Gastroesophageal sphincter (tissue), 4 donors: ENCODE measurements at regions not wholly inside any gene's neighbourhood (a gene's known extent, or its start where the extent isn't known, plus 50 kb on each side); places are given as distances from the start of the nearest gene placed in this dataset.
A peak's percentile ranks its signal among the peaks of the same experiment; 100 is the strongest.

Source experiments
- ATAC-seq: fragments of 150-250 bp; one replicate; pipeline ENCODE4 v1.9.1; 2016; ENCODE audit warnings: mild to moderate bottlenecking, moderate library complexity
- H3K27ac ChIP-seq, 4 donors: fragments of 200-600 bp; sonication (generic) in 3 of 4; 1 replicate in 3 of 4; 2 replicates in 1 of 4; pipeline ENCODE4 v1.5.1; 2016 to 2019
- H3K27me3 ChIP-seq: fragments of 200-600 bp; sonication (generic); one replicate; pipeline ENCODE4 v1.5.1; 2019
- H3K36me3 ChIP-seq, 2 donors: fragments of 200-600 bp; sonication (generic); one replicate each; pipeline ENCODE4 v1.5.1; 2019; ENCODE audit warnings: control low read depth in 1 of 2
- H3K4me1 ChIP-seq, 3 donors: fragments of 200-600 bp; sonication (generic); 1 replicate in 2 of 3; 2 replicates in 1 of 3; pipeline ENCODE4 v1.5.1; 2016 to 2019; ENCODE audit warnings: control low read depth in 2 of 3
- H3K4me3 ChIP-seq, 2 donors: fragments of 200-600 bp; sonication (generic); one replicate each; pipeline ENCODE4 v1.5.1; 2019; ENCODE audit warnings: mild to moderate bottlenecking in 1 of 2, moderate library complexity in 1 of 2
- H3K9me3 ChIP-seq, 3 donors: fragments of 200-600 bp; sonication (generic); one replicate each; pipeline ENCODE4 v1.5.1; 2017 to 2019; ENCODE audit warnings: control low read depth in 2 of 3
- CTCF ChIP-seq, 4 experiments: fragments of 200-600 bp in 2 of 4; fragments of 450-650 bp in 2 of 4; sonication (generic) in 1 of 4; IDR thresholded peaks; one replicate each; pipeline ENCODE4 v1.5.1; 2017 to 2019; ENCODE audit warnings: antibody characterized with exemption in 4 of 4, mild to moderate bottlenecking in 2 of 4, moderate library complexity in 2 of 4
- EP300 ChIP-seq: sonication (generic); formaldehyde crosslinking; IDR thresholded peaks from one replicate; pipeline ENCODE4 v1.6.1; 2017; ENCODE audit warnings: antibody characterized with exemption, mild to moderate bottlenecking
- POLR2A ChIP-seq, 2 donors: fragments of 450-650 bp; IDR thresholded peaks; one replicate each; pipeline ENCODE4 v1.6.1; 2017; ENCODE audit warnings: antibody characterized with exemption in 2 of 2, mild to moderate bottlenecking in 2 of 2, moderate library complexity in 1 of 2
- POLR2AphosphoS5 ChIP-seq: sonication (generic); formaldehyde crosslinking; IDR thresholded peaks from one replicate; pipeline ENCODE4 v1.6.1; 2017; ENCODE audit warnings: antibody characterized with exemption
- WGBS, 2 donors: methylation state at CpG; one replicate each; pipeline ENCODE4 v1.1.5; 2018; ENCODE audit warnings: low coverage in 1 of 2; 5-methylcytosine and 5-hydroxymethylcytosine counted together

- WGBS, 2 donors = 68 to 78% methylated on average over 5 of the region's 5 CpGs
Observed at GRCh38 chr12:46558677-46559076, 186.1 kb upstream of the SLC38A2 start.

DNA sequence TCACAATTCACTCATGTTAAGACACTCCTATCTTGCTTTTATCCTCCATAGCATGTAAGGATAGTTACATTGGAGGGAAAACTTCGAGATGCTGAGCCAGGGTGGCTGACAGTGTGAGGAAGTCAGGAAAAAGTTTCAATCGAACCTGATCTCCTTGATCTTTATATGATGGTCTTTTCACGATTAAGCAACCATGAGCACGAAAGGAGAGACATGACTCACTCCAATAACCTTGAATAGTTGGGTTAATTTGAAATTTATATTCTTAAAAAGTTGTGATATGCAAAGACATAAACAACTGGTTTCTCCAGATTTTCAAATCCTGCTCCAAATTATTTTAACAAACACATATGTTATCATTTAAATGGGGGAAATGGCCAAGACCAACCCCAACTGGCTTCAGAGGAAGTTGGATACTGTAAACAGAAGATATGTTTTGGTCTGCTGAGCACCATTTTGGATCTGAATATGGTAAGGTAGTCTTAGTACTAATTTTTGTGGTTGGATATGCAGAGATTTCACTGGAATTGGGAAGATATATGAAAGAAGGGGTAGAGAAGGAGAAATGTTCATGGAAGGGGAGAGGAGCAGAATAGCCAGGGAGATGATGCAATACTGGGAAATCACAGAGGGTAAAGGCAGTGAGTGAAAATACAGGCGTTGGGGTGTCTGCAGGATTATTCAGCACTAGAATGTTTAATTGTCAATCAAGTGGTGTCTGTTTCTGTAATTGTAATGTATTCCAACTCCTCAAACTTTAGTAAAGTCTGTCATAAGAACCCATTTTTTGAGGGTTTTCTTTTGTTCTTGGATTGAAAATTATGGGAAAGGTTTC, 185.2 kb upstream of the SLC38A2 start:
- 70 to 72% methylated on average over 5 of the region's 5 CpGs for WGBS, 2 donors
- Histone ChIP-seq H3K27ac (peak overlapping the region in 2 of 4 donors; percentile 55 to 68), H3K9me3 (no peaks in the 10 kb centered on the region), H3K27me3 (no peaks in the 10 kb centered on the region), H3K36me3 (no peaks in the 10 kb centered on the region), H3K4me1 (peaks cover 4 to 47% (median 6%) of the 10 kb centered on the region in 3 donors), H3K4me3 (no peak overlapping the region)
- no peak for ATAC-seq
- TF ChIP-seq CTCF (IDR thresholded peaks at IDR 0.05) (no peak), POLR2A (IDR thresholded peaks at IDR 0.05) (no peak), POLR2AphosphoS5 (no peak), EP300 (no peak)

More at GRCh38 chr12:46558677-46559076, 186.1 kb upstream of the SLC38A2 start:
- Histone ChIP-seq H3K9me3 (no peaks in the 10 kb centered on the region), H3K4me3 (no peak overlapping the region), H3K36me3 (no peaks in the 10 kb centered on the region), H3K4me1 (peaks cover 4 to 47% (median 6%) of the 10 kb centered on the region in 3 donors), H3K27me3 (no peaks in the 10 kb centered on the region), H3K27ac (peak overlapping the region in 2 of 4 donors; percentile 17 to 29)
- ATAC-seq = no peak
- TF ChIP-seq POLR2A (IDR thresholded peaks at IDR 0.05) (no peak), POLR2AphosphoS5 (no peak), EP300 (no peak), CTCF (IDR thresholded peaks at IDR 0.05) (no peak)

GRCh38 chr12:46556819-46557524, 184.4 kb upstream of the SLC38A2 start:
- H3K27ac ChIP-seq = peak overlapping the region in 2 of 4 donors; percentile 55 to 68
- H3K27me3 ChIP-seq = no peaks in the 10 kb centered on the region
- TF ChIP-seq POLR2AphosphoS5 (no peak), POLR2A (IDR thresholded peaks at IDR 0.05) (no peak), EP300 (no peak), CTCF (IDR thresholded peaks at IDR 0.05) (no peak)
- ATAC-seq = no peak
- H3K4me3 ChIP-seq = no peak overlapping the region
- H3K9me3 ChIP-seq = no peaks in the 10 kb centered on the region
- H3K4me1 ChIP-seq = peaks cover 4 to 47% (median 6%) of the 10 kb centered on the region in 3 donors
- WGBS, 2 donors = 50 to 61% methylated on average over 6 of the region's 6 CpGs
- H3K36me3 ChIP-seq = no peaks in the 10 kb centered on the region

- Histone ChIP-seq H3K27ac (peak overlapping the region; percentile 10 to 68 (median 36)), H3K9me3 (no peaks in the 10 kb centered on the region), H3K4me1 (peaks cover 4 to 47% (median 6%) of the 10 kb centered on the region in 3 donors), H3K27me3 (no peaks in the 10 kb centered on the region), H3K4me3 (no peak overlapping the region), H3K36me3 (no peaks in the 10 kb centered on the region)
- WGBS, 2 donors = 10 to 15% methylated on average over 2 of the region's 2 CpGs
- TF ChIP-seq POLR2AphosphoS5 (peak; percentile 58), EP300 (no peak)
- peak; percentile 78 for ATAC-seq
Observed at GRCh38 chr12:46556105-46556559, 183.6 kb upstream of the SLC38A2 start.

- Histone ChIP-seq H3K4me1 (peaks cover 4 to 47% (median 6%) of the 10 kb centered on the region in 3 donors), H3K27ac (peak overlapping the region in 3 of 4 donors; percentile 10 to 68 (median 55)), H3K27me3 (no peaks in the 10 kb centered on the region), H3K9me3 (no peaks in the 10 kb centered on the region), H3K36me3 (no peaks in the 10 kb centered on the region), H3K4me3 (no peak overlapping the region)
- WGBS, 2 donors = 25 to 26% methylated on average over 4 of the region's 4 CpGs
- ATAC-seq = peak; percentile 32
- TF ChIP-seq EP300 = no peak
Observed at GRCh38 chr12:46555406-46555852, 182.9 kb upstream of the SLC38A2 start.
